SK-N-MC (cell line): ENCODE measurements at regions not wholly inside any gene's neighbourhood (a gene's known extent, or its start where the extent isn't known, plus 50 kb on each side); places are given as distances from the start of the nearest gene placed in this dataset.

Source experiments
- EZH2 ChIP-seq: fragments of 200-600 bp; sonication (generic); IDR thresholded peaks from one replicate; pipeline ENCODE4 v1.6.1; 2017; ENCODE audit warnings: antibody characterized with exemption
- POLR2AphosphoS5 ChIP-seq: IDR thresholded peaks from 2 replicates; pipeline ENCODE4 v1.6.1; 2012; ENCODE audit warnings: mild to moderate bottlenecking, low read depth, low read length, borderline replicate concordance

- TF ChIP-seq POLR2AphosphoS5 (no peak), EZH2 (no peak)
These were observed 372.0 kb downstream of the RPS6KC1 start for GRCh38 chr1:213423041-213423440.
